GM23338 (cell line): ENCODE measurements at regions not wholly inside any gene's neighbourhood (a gene's known extent, or its start where the extent isn't known, plus 50 kb on each side); places are given as distances from the start of the nearest gene placed in this dataset.
A peak's percentile ranks its signal among the peaks of the same experiment; 100 is the strongest.

Experiments used
- ATAC-seq: fragments of 200-7000 bp; cut with Tn5 transposase; 3 replicates; pipeline ENCODE4 v1.9.1; 2020
- DNase-seq: peaks from one replicate; pipeline ENCODE4 v3.0.0-alpha.2; 2015; ENCODE audit warnings: low spot score
- H2AFZ ChIP-seq: fragments of 200-600 bp; sonication (generic); 2 replicates; pipeline ENCODE4 v1.8.0; 2016; ENCODE audit warnings: antibody characterized with exemption, mild to moderate bottlenecking, moderate library complexity
- H3F3A ChIP-seq: fragments of 200-600 bp; sonication (generic); replicated peaks from 2 replicates; pipeline ENCODE4 v1.8.0; 2017; ENCODE audit warnings: antibody characterized with exemption, mixed run types, low read depth
- H3K27ac ChIP-seq: fragments of 200-600 bp; sonication (generic); 2 replicates; pipeline ENCODE4 v1.6.1; 2016; ENCODE audit warnings: low read depth
- H3K27me3 ChIP-seq: fragments of 200-600 bp; sonication (generic); 2 replicates; pipeline ENCODE4 v1.8.0; 2016; ENCODE audit warnings: mild to moderate bottlenecking, mixed run types, moderate library complexity; ENCODE audit not compliant: insufficient read depth
- H3K36me3 ChIP-seq: fragments of 200-600 bp; sonication (generic); 2 replicates; pipeline ENCODE4 v1.8.0; 2016; ENCODE audit warnings: mild to moderate bottlenecking; ENCODE audit not compliant: insufficient read depth
- H3K4me1 ChIP-seq: fragments of 200-600 bp; sonication (generic); 2 replicates; pipeline ENCODE4 v1.8.0; 2016; ENCODE audit warnings: mild to moderate bottlenecking, moderate library complexity; ENCODE audit not compliant: insufficient read depth
- H3K4me2 ChIP-seq: fragments of 200-600 bp; sonication (generic); 2 replicates; pipeline ENCODE4 v1.7.1; 2017; ENCODE audit warnings: mixed run types
- H3K4me3 ChIP-seq: fragments of 200-600 bp; sonication (generic); 2 replicates; pipeline ENCODE4 v1.6.1; 2016; ENCODE audit warnings: mixed run types
- H3K79me2 ChIP-seq: fragments of 200-600 bp; sonication (generic); replicated peaks from 2 replicates; pipeline ENCODE4 v1.8.0; 2017; ENCODE audit warnings: mild to moderate bottlenecking; ENCODE audit not compliant: insufficient read depth
- H3K9me2 ChIP-seq: fragments of 200-600 bp; sonication (generic); 2 replicates; pipeline ENCODE4 v1.8.0; 2017; ENCODE audit not compliant: insufficient read depth
- H4K20me1 ChIP-seq: fragments of 200-600 bp; sonication (generic); replicated peaks from 2 replicates; pipeline ENCODE4 v1.8.0; 2017; ENCODE audit warnings: mild to moderate bottlenecking; ENCODE audit not compliant: insufficient read depth
- H3K27ac Mint-ChIP-seq: 2 replicates; pipeline ENCODE4 v1.8.0; 2020; ENCODE audit warnings: inconsistent platforms, mild to moderate bottlenecking, moderate library complexity, mixed read lengths
- H3K27me3 Mint-ChIP-seq: 3 replicates; pipeline ENCODE4 v1.8.0; 2022; ENCODE audit warnings: low read depth, mild to moderate bottlenecking, moderate library complexity, mixed read lengths, inconsistent platforms; ENCODE audit not compliant: insufficient read depth, poor library complexity
- H3K36me3 Mint-ChIP-seq: 3 replicates; pipeline ENCODE4 v1.8.0; 2021; ENCODE audit warnings: low read depth, mild to moderate bottlenecking, inconsistent platforms, moderate library complexity, mixed read lengths
- H3K4me1 Mint-ChIP-seq: 3 replicates; pipeline ENCODE4 v1.8.0; 2020; ENCODE audit warnings: mild to moderate bottlenecking, inconsistent platforms, mixed read lengths
- H3K4me3 Mint-ChIP-seq: 3 replicates; pipeline ENCODE4 v1.8.0; 2021; ENCODE audit warnings: moderate library complexity, mild to moderate bottlenecking, inconsistent platforms, mixed read lengths
- H3K9me3 Mint-ChIP-seq: 3 replicates; pipeline ENCODE4 v1.8.0; 2020; ENCODE audit warnings: moderate library complexity, mild to moderate bottlenecking, inconsistent platforms, mixed read lengths
- CREB1 ChIP-seq: fragments of 250-450 bp; sonication (Bioruptor Pico); IDR thresholded peaks from 2 replicates; pipeline ENCODE4 v1.5.0; 2020; ENCODE audit warnings: low read depth, mild to moderate bottlenecking, moderate library complexity
- CTCF ChIP-seq, 2 experiments: fragments of 200-600 bp in 1 of 2; sonication (generic) in 1 of 2; conservative IDR thresholded peaks; 2 replicates each; pipeline versions ENCODE4 v1.5.1 to v1.6.1; 2016 to 2017; ENCODE audit warnings: antibody characterized with exemption in 2 of 2, low read depth in 2 of 2, mild to moderate bottlenecking in 2 of 2, moderate library complexity in 1 of 2
- ETS1 ChIP-seq: IDR thresholded peaks from 2 replicates; pipeline ENCODE4 v1.6.1; 2016; ENCODE audit warnings: antibody characterized with exemption
- EZH2 ChIP-seq: fragments of 200-600 bp; sonication (generic); IDR thresholded peaks from one replicate; pipeline ENCODE4 v1.8.0; 2017; ENCODE audit warnings: antibody characterized with exemption, mild to moderate bottlenecking, low read depth; ENCODE audit not compliant: unreplicated experiment
- EZH2phosphoT487 ChIP-seq: fragments of 200-600 bp; sonication (generic); IDR thresholded peaks from one replicate; pipeline ENCODE4 v1.8.1; 2018; ENCODE audit warnings: antibody characterized with exemption; ENCODE audit not compliant: unreplicated experiment
- JUNB ChIP-seq: IDR thresholded peaks from one replicate; pipeline ENCODE4 v1.6.1; 2016; ENCODE audit warnings: antibody characterized with exemption; ENCODE audit not compliant: unreplicated experiment
- NANOG ChIP-seq: IDR thresholded peaks from 2 replicates; pipeline ENCODE4 v1.6.1; 2016; ENCODE audit warnings: antibody characterized with exemption, borderline replicate concordance
- POLR2AphosphoS5 ChIP-seq: IDR thresholded peaks from 2 replicates; pipeline ENCODE4 v1.6.1; 2016; ENCODE audit warnings: antibody characterized with exemption, low read depth
- REST ChIP-seq: IDR thresholded peaks from one replicate; pipeline ENCODE4 v1.6.1; 2018; ENCODE audit warnings: antibody characterized with exemption; ENCODE audit not compliant: unreplicated experiment
- STAT1 ChIP-seq: IDR thresholded peaks from one replicate; pipeline ENCODE4 v1.6.1; 2016; ENCODE audit warnings: antibody characterized with exemption; ENCODE audit not compliant: unreplicated experiment
- ZNF114 ChIP-seq: fragments of 250-450 bp; sonication (Bioruptor Pico); IDR thresholded peaks from 2 replicates; pipeline ENCODE4 v1.5.0; 2020; ENCODE audit warnings: mild to moderate bottlenecking, moderate library complexity
- ZNF331 ChIP-seq: fragments of 250-450 bp; sonication (Bioruptor Pico); IDR thresholded peaks from 2 replicates; pipeline ENCODE4 v1.5.0; 2020; ENCODE audit warnings: low read depth, mild to moderate bottlenecking, moderate library complexity
- ZNF462 ChIP-seq: fragments of 250-450 bp; sonication (Bioruptor Pico); IDR thresholded peaks from 2 replicates; pipeline ENCODE4 v1.5.0; 2020; ENCODE audit warnings: mild to moderate bottlenecking, moderate library complexity

- Histone ChIP-seq H3K9me2 (0 out of 2 replicates have a peak, but pooled peaks cover 4% of the 10 kb centered on the region), H2AFZ (0 out of 2 replicates have a peak overlapping the region, but pooled peaks have one; percentile 50), H3K27me3 (no peaks in the 10 kb centered on the region), H3K36me3 (no peaks in the 10 kb centered on the region), H3K4me1 (no peaks in the 10 kb centered on the region), H4K20me1 (no peaks in the 10 kb centered on the region), H3K27ac (no peak overlapping the region), H3K79me2 (no peaks in the 10 kb centered on the region), H3K4me3 (no peak overlapping the region), H3K4me2 (no peak overlapping the region), H3F3A (no peaks in the 10 kb centered on the region)
- ATAC-seq (no peak), DNase-seq (no peak)
- TF ChIP-seq ZNF462 (CRISPR knock-in tag) (no peak), JUNB (no peak), ZNF114 (no peak), STAT1 (no peak), CREB1 (CRISPR knock-in tag) (no peak), EZH2phosphoT487 (no peak), CTCF (conservative IDR thresholded peaks at IDR 0.05; ENCODE audit: low read depth in 2 of 2) (no peak), REST (no peak), EZH2 (no peak), POLR2AphosphoS5 (no peak), NANOG (no peak), ZNF331 (CRISPR knock-in tag) (no peak), ETS1 (no peak)
- no peaks in the 10 kb centered on the region for H3K36me3 Mint-ChIP-seq
- no peaks in the 10 kb centered on the region for H3K4me1 Mint-ChIP-seq
- no peak overlapping the region for H3K4me3 Mint-ChIP-seq
- H3K9me3 Mint-ChIP-seq: no peaks in the 10 kb centered on the region
- H3K27ac Mint-ChIP-seq: no peak overlapping the region
- peaks cover 2% of the 10 kb centered on the region for H3K27me3 Mint-ChIP-seq
Measured at GRCh38 chr2:164143183-164143930, 407.5 kb upstream of the FIGN start.
